ENCODE measurements at regions not wholly inside any gene's neighbourhood (a gene's known extent, or its start where the extent isn't known, plus 50 kb on each side); places are given as distances from the start of the nearest gene placed in this dataset.

DNA sequence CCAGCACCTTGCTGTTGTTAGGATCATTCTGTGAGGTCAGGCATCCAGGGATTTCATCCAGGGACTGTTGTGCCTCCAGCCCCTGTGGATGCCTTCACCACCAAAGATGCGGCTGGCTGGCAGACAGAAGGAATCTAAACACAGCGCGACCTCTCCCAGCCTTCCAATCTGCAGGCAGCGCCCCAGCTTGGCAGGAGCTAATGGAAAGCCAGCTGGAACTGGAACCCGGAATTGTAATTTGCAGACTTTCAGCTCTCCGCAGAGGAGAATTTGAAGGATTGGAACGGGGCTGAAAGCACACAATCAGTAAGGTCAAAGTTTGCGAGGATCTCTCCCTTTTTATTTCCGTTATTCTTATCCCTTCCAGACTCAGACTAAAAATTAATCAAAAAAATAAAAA is 127.8 kb downstream of the TRIB2 start:
- H4K91ac ChIP-seq (ENCODE audit: low read depth, low read length, poor library complexity) = no peak overlapping the region
- no peak overlapping the region for H4K8ac ChIP-seq (ENCODE audit: low read depth, low read length)
- H3K27ac ChIP-seq (replicated peaks; ENCODE audit: low read length) = no peak overlapping the region
- no peak for DNase-seq (ENCODE audit: low spot score)
- no peaks in the 10 kb centered on the region for H3K9me3 ChIP-seq (replicated peaks in 1 of 2; ENCODE audit: control insufficient read depth in 2 of 2, insufficient read depth in 1 of 2, low read depth in 1 of 2, low read length in 2 of 2)
- no peaks in the 10 kb centered on the region for H3K4me1 ChIP-seq (ENCODE audit: control insufficient read depth in 2 of 2, insufficient read depth in 1 of 2, low read depth in 1 of 2, low read length in 2 of 2)
- H2AK5ac ChIP-seq (ENCODE audit: low read depth, low read length) = no peak overlapping the region
- H3K18ac ChIP-seq (ENCODE audit: low read length) = no peak overlapping the region
- no peaks in the 10 kb centered on the region for H3K27me3 ChIP-seq (ENCODE audit: control insufficient read depth in 3 of 3, insufficient read depth in 3 of 3, low read depth in 1 of 3, low read length in 3 of 3)
- no peaks in the 10 kb centered on the region for H3K36me3 ChIP-seq (replicated peaks in 1 of 2; ENCODE audit: control insufficient read depth in 2 of 2, insufficient read depth in 2 of 2, low read length in 2 of 2)
- H2BK15ac ChIP-seq (ENCODE audit: low read length) = no peak overlapping the region
- H3K4me3 ChIP-seq (ENCODE audit: low read length in 2 of 2) = no peak overlapping the region
- no peak overlapping the region for H3K9ac ChIP-seq (ENCODE audit: low read depth, low read length, poor library complexity)
- no peak overlapping the region for H2BK5ac ChIP-seq (ENCODE audit: low read length)
- no peak overlapping the region for H3K23ac ChIP-seq (ENCODE audit: low read depth, low read length, poor library complexity)
- H3K14ac ChIP-seq (ENCODE audit: low read length) = no peak overlapping the region
- no CpG with 5 or more reads among the region's 9 CpGs for WGBS, 2 donors (ENCODE audit: extremely low coverage in 2 of 2, insufficient read length in 2 of 2, insufficient replicate concordance in 1 of 2)
- H2AFZ ChIP-seq (ENCODE audit: low read length) = peak overlapping the region; percentile 27
- H3K79me1 ChIP-seq (ENCODE audit: low read depth, low read length) = no peaks in the 10 kb centered on the region
- no peak overlapping the region for H3K4ac ChIP-seq (ENCODE audit: low read length)
- H3K4me2 ChIP-seq (ENCODE audit: insufficient read depth, low read length, poor library complexity, severe bottlenecking) = no peak overlapping the region
- H2BK120ac ChIP-seq (ENCODE audit: low read depth, low read length) = no peak overlapping the region
- H2BK12ac ChIP-seq (ENCODE audit: low read length) = no peak overlapping the region

DNA sequence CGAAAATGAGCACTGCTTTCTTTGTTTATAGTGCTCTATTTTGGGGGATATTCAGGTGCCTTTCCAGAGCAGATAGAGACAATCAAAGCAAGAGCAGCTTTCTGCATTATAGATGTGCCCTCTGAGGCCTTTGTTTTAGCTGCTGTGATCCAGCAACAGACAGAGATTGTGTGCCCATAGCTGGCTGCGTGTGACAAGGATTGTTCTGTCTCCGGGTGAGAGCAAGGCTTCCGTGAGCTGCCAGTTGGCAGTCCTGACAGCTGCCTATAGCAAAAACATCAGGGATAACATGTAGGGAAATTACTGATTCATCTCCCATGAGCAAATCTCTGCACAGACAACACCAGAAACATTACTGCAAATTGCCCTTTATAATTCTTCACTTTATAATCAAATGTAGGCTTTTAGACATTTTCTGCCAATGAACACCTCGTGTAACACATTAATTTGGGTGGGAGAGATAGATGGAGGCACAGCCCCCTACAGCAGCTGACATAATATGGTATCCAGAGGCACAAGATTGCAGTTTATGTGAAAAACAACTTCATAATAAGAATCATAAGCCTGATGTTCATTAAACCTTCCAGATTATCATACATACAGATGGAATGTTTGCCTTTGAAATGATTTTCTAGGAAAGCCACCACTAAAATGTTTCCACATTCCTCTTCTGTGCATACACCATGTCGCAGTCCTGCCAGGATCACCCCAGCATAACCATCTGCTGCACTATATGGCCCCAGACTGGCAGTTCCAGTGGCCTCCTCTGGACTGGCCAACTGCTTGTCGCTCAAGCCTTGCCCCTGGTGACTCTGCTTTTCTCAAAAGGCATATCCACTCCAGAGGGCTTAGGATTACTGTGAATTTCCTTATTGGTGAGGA is 131.2 kb downstream of the TRIB2 start:
- peaks cover 0 to 2% of the 10 kb centered on the region in 2 donors for H3K9me3 ChIP-seq (replicated peaks in 1 of 2; ENCODE audit: control insufficient read depth in 2 of 2, insufficient read depth in 1 of 2, low read depth in 1 of 2, low read length in 2 of 2)
- H3K27ac ChIP-seq (replicated peaks; ENCODE audit: low read length) = no peak overlapping the region
- no CpG with 5 or more reads among the region's 7 CpGs for WGBS, 2 donors (ENCODE audit: extremely low coverage in 2 of 2, insufficient read length in 2 of 2, insufficient replicate concordance in 1 of 2)
- H2BK15ac ChIP-seq (ENCODE audit: low read length) = no peak overlapping the region
- H3K4me3 ChIP-seq (ENCODE audit: low read length in 2 of 2) = no peak overlapping the region
- H2AFZ ChIP-seq (ENCODE audit: low read length) = no peak overlapping the region
- no peak overlapping the region for H4K8ac ChIP-seq (ENCODE audit: low read depth, low read length)
- no peak overlapping the region for H4K91ac ChIP-seq (ENCODE audit: low read depth, low read length, poor library complexity)
- H3K14ac ChIP-seq (ENCODE audit: low read length) = no peak overlapping the region
- H3K4me1 ChIP-seq (ENCODE audit: control insufficient read depth in 2 of 2, insufficient read depth in 1 of 2, low read depth in 1 of 2, low read length in 2 of 2) = no peaks in the 10 kb centered on the region
- no peak overlapping the region for H3K4ac ChIP-seq (ENCODE audit: low read length)
- H3K27me3 ChIP-seq (ENCODE audit: control insufficient read depth in 3 of 3, insufficient read depth in 3 of 3, low read depth in 1 of 3, low read length in 3 of 3) = no peaks in the 10 kb centered on the region
- H2BK5ac ChIP-seq (ENCODE audit: low read length) = no peak overlapping the region
- H2BK12ac ChIP-seq (ENCODE audit: low read length) = no peak overlapping the region
- no peak overlapping the region for H3K9ac ChIP-seq (ENCODE audit: low read depth, low read length, poor library complexity)
- H3K36me3 ChIP-seq (replicated peaks in 1 of 2; ENCODE audit: control insufficient read depth in 2 of 2, insufficient read depth in 2 of 2, low read length in 2 of 2) = no peaks in the 10 kb centered on the region
- no peak overlapping the region for H3K23ac ChIP-seq (ENCODE audit: low read depth, low read length, poor library complexity)
- no peak overlapping the region for H2BK120ac ChIP-seq (ENCODE audit: low read depth, low read length)
- H3K79me1 ChIP-seq (ENCODE audit: low read depth, low read length) = no peaks in the 10 kb centered on the region
- DNase-seq (ENCODE audit: low spot score) = no peak
- no peak overlapping the region for H3K4me2 ChIP-seq (ENCODE audit: insufficient read depth, low read length, poor library complexity, severe bottlenecking)
- no peak overlapping the region for H2AK5ac ChIP-seq (ENCODE audit: low read depth, low read length)
- no peak overlapping the region for H3K18ac ChIP-seq (ENCODE audit: low read length)

DNA sequence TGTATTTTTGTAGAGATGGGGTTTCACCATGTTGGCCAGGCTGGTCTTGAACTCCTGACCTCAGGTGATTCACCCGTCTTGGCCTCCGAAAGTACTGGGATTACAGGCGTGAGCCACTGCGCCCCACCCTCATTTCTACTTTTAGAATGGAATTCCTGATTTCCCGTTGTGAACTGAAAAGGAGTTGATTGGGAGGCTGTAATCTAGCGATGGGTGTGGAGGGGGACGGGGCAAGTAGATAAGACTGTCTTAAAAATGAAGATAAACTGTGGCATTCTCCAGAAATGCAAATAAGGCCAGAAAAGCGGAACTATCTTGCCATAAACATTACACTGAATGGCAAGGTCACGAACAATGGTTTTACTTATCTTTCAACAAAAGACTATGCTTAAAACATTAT is 135.4 kb downstream of the TRIB2 start:
- no peaks in the 10 kb centered on the region for H3K36me3 ChIP-seq (replicated peaks in 1 of 2; ENCODE audit: control insufficient read depth in 2 of 2, insufficient read depth in 2 of 2, low read length in 2 of 2)
- no peak overlapping the region for H2BK12ac ChIP-seq (ENCODE audit: low read length)
- H2AFZ ChIP-seq (ENCODE audit: low read length) = no peak overlapping the region
- H3K9ac ChIP-seq (ENCODE audit: low read depth, low read length, poor library complexity) = no peak overlapping the region
- H2AK5ac ChIP-seq (ENCODE audit: low read depth, low read length) = no peak overlapping the region
- H3K4me2 ChIP-seq (ENCODE audit: insufficient read depth, low read length, poor library complexity, severe bottlenecking) = no peak overlapping the region
- WGBS, 2 donors (ENCODE audit: extremely low coverage in 2 of 2, insufficient read length in 2 of 2, insufficient replicate concordance in 1 of 2) = no CpG with 5 or more reads among the region's 9 CpGs
- no peak overlapping the region for H3K23ac ChIP-seq (ENCODE audit: low read depth, low read length, poor library complexity)
- H3K27me3 ChIP-seq (ENCODE audit: control insufficient read depth in 3 of 3, insufficient read depth in 3 of 3, low read depth in 1 of 3, low read length in 3 of 3) = no peaks in the 10 kb centered on the region
- no peaks in the 10 kb centered on the region for H3K4me1 ChIP-seq (ENCODE audit: control insufficient read depth in 2 of 2, insufficient read depth in 1 of 2, low read depth in 1 of 2, low read length in 2 of 2)
- no peak overlapping the region for H4K91ac ChIP-seq (ENCODE audit: low read depth, low read length, poor library complexity)
- no peak overlapping the region for H4K8ac ChIP-seq (ENCODE audit: low read depth, low read length)
- H3K4me3 ChIP-seq (ENCODE audit: low read length in 2 of 2) = no peak overlapping the region
- no peaks in the 10 kb centered on the region for H3K79me1 ChIP-seq (ENCODE audit: low read depth, low read length)
- H2BK120ac ChIP-seq (ENCODE audit: low read depth, low read length) = no peak overlapping the region
- H2BK15ac ChIP-seq (ENCODE audit: low read length) = no peak overlapping the region
- H3K14ac ChIP-seq (ENCODE audit: low read length) = no peak overlapping the region
- no peak overlapping the region for H3K4ac ChIP-seq (ENCODE audit: low read length)
- H2BK5ac ChIP-seq (ENCODE audit: low read length) = no peak overlapping the region
- H3K18ac ChIP-seq (ENCODE audit: low read length) = no peak overlapping the region
- no peak overlapping the region for H3K27ac ChIP-seq (replicated peaks; ENCODE audit: low read length)
- peaks cover 0 to 2% of the 10 kb centered on the region in 2 donors for H3K9me3 ChIP-seq (replicated peaks in 1 of 2; ENCODE audit: control insufficient read depth in 2 of 2, insufficient read depth in 1 of 2, low read depth in 1 of 2, low read length in 2 of 2)
- DNase-seq (ENCODE audit: low spot score) = no peak

DNA sequence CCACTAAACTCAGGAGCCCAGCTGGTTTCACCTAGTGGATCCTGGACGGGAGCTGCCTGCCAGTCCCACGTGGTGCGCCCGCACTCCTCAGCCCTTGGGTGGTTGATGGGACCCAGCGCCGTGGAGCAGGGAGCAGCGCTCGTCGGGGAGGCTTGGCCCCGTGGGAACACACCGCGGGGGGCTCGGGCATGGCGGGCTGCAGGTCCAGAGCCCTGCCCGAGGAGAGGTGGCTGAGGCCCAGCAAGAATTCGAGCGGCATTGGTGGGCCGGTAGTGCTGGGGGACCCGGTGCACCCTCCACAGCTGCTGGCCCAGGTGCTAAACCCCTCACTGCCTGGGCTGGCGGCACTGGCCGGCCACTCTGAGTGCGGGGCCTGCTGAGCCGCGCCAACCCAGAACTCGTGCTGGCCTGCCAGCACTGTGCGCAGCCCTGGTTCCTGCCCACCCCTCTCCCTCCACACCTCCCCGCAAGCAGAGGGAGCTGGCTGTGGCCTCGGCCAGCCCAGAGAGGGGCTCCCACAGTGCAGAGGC is 137.3 kb downstream of the TRIB2 start:
- WGBS, 2 donors (ENCODE audit: extremely low coverage in 2 of 2, insufficient read length in 2 of 2, insufficient replicate concordance in 1 of 2) = no CpG with 5 or more reads among the region's 28 CpGs
- Histone ChIP-seq H2BK12ac (ENCODE audit: low read length) (no peak overlapping the region), H2AK5ac (ENCODE audit: low read depth, low read length) (no peak overlapping the region), H3K23ac (ENCODE audit: low read depth, low read length, poor library complexity) (no peak overlapping the region), H3K4me2 (ENCODE audit: insufficient read depth, low read length, poor library complexity, severe bottlenecking) (no peak overlapping the region), H2AFZ (ENCODE audit: low read length) (no peak overlapping the region), H3K4ac (ENCODE audit: low read length) (no peak overlapping the region), H2BK5ac (ENCODE audit: low read length) (no peak overlapping the region), H3K79me1 (ENCODE audit: low read depth, low read length) (no peaks in the 10 kb centered on the region), H3K14ac (ENCODE audit: low read length) (no peak overlapping the region), H4K8ac (ENCODE audit: low read depth, low read length) (no peak overlapping the region), H3K18ac (ENCODE audit: low read length) (no peak overlapping the region), H3K4me3 (ENCODE audit: low read length in 2 of 2) (no peak overlapping the region), H3K36me3 (replicated peaks in 1 of 2; ENCODE audit: control insufficient read depth in 2 of 2, insufficient read depth in 2 of 2, low read length in 2 of 2) (no peaks in the 10 kb centered on the region), H3K27ac (replicated peaks; ENCODE audit: low read length) (no peak overlapping the region), H2BK120ac (ENCODE audit: low read depth, low read length) (no peak overlapping the region), H4K91ac (ENCODE audit: low read depth, low read length, poor library complexity) (no peak overlapping the region), H3K27me3 (ENCODE audit: control insufficient read depth in 3 of 3, insufficient read depth in 3 of 3, low read depth in 1 of 3, low read length in 3 of 3) (no peaks in the 10 kb centered on the region), H2BK15ac (ENCODE audit: low read length) (no peak overlapping the region), H3K9ac (ENCODE audit: low read depth, low read length, poor library complexity) (no peak overlapping the region), H3K4me1 (ENCODE audit: control insufficient read depth in 2 of 2, insufficient read depth in 1 of 2, low read depth in 1 of 2, low read length in 2 of 2) (no peaks in the 10 kb centered on the region), H3K9me3 (replicated peaks in 1 of 2; ENCODE audit: control insufficient read depth in 2 of 2, insufficient read depth in 1 of 2, low read depth in 1 of 2, low read length in 2 of 2) (peaks cover 0 to 2% of the 10 kb centered on the region in 2 donors)
- DNase-seq (ENCODE audit: low spot score) = no peak

Measured in neuronal stem cell (in vitro differentiated cells).